Limb (tissue), 2 donors: ENCODE measurements at regions not wholly inside any gene's neighbourhood (a gene's known extent, or its start where the extent isn't known, plus 50 kb on each side); places are given as distances from the start of the nearest gene placed in this dataset.
"Not testable (repeated sequence)": the region's sequence is repeated elsewhere in the genome, so short reads cannot be mapped to it uniquely, and the experiment has no call there.

ENCODE experiments used
- DNase-seq, 2 donors: peaks; one replicate each; pipeline ENCODE4 v3.0.0-alpha.2; 2016; ENCODE audit errors: extremely low spot score in 2 of 2

GRCh38 chr6:167708501-167709094 is 118.1 kb upstream of the AFDN start:
- no peak for DNase-seq

GRCh38 chr6:167709196-167709595 is 117.5 kb upstream of the AFDN start:
- DNase-seq, result no peak

GRCh38 chr6:167709776-167710336 is 116.9 kb upstream of the AFDN start:
- DNase-seq, result not testable (repeated sequence)

- DNase-seq, result no peak
These were observed 116.3 kb upstream of the AFDN start for GRCh38 chr6:167710363-167710920.

- DNase-seq, result no peak
These were observed 115.5 kb upstream of the AFDN start for GRCh38 chr6:167711211-167711610.

- no peak for DNase-seq
These were observed 114.7 kb upstream of the AFDN start for GRCh38 chr6:167711768-167712730.

GRCh38 chr6:167712731-167713475 is 113.8 kb upstream of the AFDN start:
- DNase-seq, result no peak

GRCh38 chr6:167714152-167714551 is 112.6 kb upstream of the AFDN start:
- DNase-seq, result no peak

- no peak for DNase-seq
These were observed 109.3 kb upstream of the AFDN start for GRCh38 chr6:167717455-167717854.

- DNase-seq, result no peak
These were observed 108.8 kb upstream of the AFDN start for GRCh38 chr6:167717867-167718266.

- DNase-seq, result no peak
These were observed 106.8 kb upstream of the AFDN start for GRCh38 chr6:167719920-167720319.

- DNase-seq, result no peak
These were observed 106.0 kb upstream of the AFDN start for GRCh38 chr6:167720456-167721285.

- DNase-seq, result no peak
These were observed 105.4 kb upstream of the AFDN start for GRCh38 chr6:167721291-167721690.

GRCh38 chr6:167722634-167723309 is 103.9 kb upstream of the AFDN start:
- no peak for DNase-seq

GRCh38 chr6:167726043-167726621 is 100.6 kb upstream of the AFDN start:
- DNase-seq, result no peak

GRCh38 chr6:167730441-167730840 is 96.3 kb upstream of the AFDN start:
- DNase-seq, result no peak

GRCh38 chr6:167731216-167731615 is 95.5 kb upstream of the AFDN start:
- no peak for DNase-seq

- no peak for DNase-seq
These were observed 94.8 kb upstream of the AFDN start for GRCh38 chr6:167731731-167732422.
